GM19467 (cell line): ENCODE measurements at regions not wholly inside any gene's neighbourhood (a gene's known extent, or its start where the extent isn't known, plus 50 kb on each side); places are given as distances from the start of the nearest gene placed in this dataset.

ENCODE experiments used
- ATAC-seq: cut with Tn5 transposase; IDR thresholded peaks from one replicate; pipeline ENCODE4 v1.9.1; 2021; ENCODE audit warnings: mild to moderate bottlenecking, moderate library complexity; ENCODE audit not compliant: unreplicated experiment

DNA sequence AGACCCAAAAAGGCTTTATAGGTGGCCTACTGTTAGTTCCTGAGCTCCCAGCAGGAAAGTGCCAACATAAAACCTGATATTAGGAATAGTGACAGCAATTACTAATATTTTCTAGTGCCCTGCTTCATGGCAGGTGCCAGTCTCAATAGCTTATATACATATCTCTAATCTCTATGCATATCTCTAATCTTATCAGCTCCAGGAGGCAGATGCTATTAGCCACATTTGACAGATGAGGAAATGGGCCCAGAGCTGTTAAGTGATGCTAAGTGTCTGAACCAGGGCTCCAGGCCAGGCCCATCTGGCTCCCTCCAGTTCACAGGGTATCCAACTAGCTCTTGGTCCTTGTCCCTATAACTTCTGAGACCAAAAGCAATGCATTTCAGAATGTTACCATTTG, 142.5 kb downstream of the CHIC2 start:
- no peak for ATAC-seq

DNA sequence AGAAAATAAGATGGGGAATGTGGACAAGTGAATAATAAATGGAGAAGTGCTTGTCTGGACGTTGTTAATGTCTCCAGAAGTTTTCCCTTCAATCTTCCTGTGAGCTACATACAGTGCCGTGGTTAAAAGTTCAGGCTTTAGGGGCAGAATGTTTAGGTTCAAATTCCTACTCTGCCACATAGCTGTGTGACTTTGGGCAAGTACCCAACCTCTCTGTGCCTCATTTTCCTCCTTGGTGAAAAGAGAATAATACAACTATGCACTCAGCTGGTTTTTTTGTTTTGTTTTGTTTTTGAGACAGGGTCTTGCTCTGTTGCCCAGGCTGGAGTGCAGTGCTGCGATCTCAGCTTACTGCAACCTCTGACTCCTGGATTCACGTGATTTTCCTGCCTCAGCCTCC, 143.5 kb downstream of the CHIC2 start:
- no peak for ATAC-seq

DNA sequence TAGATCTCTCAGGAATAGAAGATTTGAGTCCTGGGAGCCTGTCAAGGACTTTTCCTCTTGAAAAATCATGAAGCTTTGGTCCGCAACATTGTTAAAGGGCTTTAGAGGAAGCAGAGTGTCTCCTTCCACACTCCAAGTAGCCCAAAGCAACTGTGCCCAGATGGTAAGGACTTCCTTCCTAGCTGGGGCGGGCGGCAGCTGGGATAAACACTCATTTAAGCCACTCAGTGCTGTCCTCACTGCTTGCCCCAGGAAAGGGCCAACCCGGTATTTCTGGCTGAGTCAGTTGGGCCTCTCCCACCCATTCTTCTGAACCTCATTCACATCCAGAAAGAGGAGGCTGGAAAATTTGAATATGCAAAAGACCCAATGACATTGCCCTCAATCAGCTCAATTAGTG, 144.3 kb downstream of the CHIC2 start:
- no peak for ATAC-seq

DNA sequence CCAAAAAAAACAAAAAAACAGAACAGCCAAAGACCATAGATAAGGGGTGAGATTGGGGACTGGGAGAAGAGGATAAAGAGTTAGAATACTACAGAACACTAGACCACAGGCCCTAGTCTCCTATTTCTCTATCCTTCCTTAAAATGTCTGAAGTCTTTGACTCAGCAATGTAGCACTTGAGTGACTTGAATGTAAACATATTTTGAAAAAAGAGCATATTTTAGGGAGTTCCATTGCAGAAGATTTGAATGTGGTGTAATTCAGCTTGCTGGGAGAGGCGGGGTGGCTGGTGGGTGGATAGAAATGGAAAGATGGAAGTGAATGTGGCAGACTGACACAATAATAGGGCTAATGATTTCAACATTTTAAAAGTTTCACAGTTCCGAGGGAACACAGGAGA, 144.9 kb downstream of the CHIC2 start:
- ATAC-seq = no peak

DNA sequence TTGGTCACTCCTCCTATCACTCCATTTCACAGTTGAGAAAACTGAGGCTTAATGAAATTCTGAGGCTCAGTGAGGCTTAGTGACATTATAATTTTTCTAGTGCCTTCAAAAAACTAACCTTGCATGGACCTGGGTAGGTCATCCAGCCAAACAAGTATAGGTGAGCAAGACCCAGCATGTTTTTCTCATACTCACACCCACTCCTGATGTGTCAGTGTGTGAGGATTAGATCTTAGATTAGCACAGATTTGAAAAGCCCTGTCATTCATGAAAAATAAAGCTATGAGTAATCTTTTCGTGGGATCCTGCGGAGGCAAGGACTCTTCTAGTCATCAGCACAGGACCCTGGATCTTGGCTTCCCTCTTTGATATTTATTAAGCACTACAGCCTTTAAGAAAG, 146.7 kb downstream of the CHIC2 start:
- no peak for ATAC-seq

DNA sequence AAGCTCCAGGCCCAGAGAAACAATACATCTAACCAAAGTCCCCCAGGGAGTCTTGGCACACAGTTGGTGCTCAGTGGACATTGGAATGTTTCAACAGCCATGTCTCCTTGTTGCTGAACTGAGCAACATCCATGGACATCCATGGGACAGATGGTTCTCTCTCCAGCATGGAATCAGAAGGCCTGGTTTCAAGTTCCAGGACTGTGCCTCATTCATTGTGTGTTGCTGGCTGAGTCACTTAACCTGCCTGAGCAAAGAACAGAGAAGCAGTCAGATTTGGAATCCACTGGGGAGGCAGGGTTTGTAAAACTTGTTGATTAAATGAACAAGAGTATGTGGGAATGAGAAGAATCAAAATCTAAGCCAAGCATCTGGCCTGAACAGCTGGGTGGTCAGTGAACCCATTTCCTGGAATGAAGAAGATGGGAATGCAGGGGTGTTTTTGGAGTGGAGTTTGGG, 147.9 kb downstream of the CHIC2 start:
- ATAC-seq = no peak

DNA sequence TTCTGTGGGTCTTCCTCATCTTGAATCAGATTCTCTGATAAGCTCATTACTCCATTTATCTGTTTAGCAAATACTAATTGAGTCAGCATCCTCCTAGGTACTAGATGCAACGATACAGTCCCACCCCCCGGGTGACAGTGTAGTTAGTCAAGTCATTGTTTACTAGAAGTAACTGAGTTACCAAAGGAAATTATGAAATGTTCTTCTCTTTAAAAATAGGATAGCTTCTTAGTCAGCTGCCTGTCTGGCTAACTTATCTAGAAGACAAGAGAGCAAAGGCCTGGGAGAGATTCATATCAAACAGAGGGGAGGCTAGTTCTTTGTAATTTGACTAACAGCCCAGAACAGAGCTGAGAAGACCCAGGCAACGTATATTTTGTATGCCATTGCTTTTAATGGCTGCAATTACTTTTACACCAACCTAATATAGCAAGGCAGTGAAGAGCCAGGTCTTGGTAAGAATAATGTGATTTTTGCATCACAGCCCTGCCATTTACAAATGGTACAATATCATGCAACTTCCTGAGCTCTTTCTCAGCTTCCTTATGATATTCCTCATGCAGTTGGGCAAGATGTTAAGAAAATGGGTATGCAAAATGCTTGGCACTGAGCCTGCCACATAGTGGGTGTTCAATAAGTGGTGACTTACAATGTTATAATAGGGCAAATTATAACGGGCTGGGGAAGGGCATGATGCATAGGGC, 149.9 kb downstream of the CHIC2 start:
- ATAC-seq = no peak

DNA sequence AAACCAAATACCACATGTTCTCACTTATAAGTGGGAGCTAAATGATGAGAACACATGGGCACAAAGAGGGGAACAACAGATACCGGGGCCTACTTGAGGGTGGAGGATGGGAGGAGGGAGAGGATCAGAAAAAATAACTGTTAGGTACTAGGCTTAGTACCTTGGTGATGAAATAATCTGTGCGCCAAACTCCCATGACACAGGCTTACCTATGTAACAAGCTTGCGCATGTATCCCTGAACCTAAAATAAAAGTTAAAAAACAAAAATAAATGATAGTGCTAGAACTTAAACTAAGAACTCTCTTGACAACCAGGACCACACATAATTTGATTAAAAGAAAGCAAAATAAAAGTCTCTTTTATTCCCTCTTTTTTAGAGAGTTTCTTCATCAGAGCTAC, 150.6 kb downstream of the CHIC2 start:
- ATAC-seq = no peak

DNA sequence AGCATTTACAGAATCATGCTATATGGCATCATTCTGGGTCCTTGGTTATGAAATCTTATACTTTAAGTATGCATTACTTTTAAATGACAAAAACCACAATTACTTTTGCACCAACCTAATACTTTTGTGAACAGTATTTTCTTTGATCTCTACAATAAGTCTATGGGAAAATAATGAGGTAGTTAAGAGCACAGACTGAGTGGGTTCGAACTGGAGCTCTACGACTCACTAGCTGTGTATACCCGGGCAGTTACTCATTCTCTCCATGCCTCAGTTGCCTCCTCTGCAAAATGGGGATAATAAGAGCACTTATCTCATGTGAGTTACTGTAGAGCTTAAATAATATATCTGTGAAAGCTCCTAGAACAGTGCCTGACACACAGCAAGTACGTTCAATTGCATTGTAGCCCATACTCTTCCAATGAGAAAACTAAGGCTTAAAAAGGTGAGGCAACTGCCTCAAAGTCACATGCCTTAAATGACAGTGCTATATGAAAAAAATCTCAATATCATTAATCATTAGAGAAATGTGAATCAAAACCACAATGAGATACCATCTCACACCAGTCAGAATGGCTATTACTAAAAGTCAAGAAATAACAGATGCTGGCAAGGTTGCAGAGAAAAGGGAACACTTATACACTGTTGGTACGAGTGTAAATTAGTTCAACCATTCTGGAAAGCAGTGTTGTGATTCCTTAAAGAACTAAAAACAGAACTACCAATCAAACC, 151.5 kb downstream of the CHIC2 start:
- ATAC-seq = no peak

DNA sequence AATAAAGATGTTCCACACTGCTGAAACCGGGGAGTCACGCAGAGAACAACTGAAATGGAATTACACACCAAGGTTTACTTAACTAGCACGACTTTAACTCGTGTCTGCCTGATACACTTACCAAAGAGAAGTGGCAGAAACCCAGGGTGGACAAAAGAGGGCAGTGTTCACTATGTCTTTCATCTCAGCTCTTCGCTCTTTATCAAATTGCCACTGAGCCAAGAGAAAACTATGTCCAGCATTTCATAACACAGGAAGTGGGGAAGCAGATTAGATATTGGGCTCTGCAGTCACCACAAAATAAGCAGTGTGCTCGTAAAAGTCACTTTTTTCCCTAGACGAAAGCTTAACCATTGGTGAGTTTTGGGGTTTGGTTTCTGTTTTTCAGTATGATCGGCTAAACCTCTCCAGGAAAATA, 155.7 kb downstream of the CHIC2 start:
- ATAC-seq = no peak

DNA sequence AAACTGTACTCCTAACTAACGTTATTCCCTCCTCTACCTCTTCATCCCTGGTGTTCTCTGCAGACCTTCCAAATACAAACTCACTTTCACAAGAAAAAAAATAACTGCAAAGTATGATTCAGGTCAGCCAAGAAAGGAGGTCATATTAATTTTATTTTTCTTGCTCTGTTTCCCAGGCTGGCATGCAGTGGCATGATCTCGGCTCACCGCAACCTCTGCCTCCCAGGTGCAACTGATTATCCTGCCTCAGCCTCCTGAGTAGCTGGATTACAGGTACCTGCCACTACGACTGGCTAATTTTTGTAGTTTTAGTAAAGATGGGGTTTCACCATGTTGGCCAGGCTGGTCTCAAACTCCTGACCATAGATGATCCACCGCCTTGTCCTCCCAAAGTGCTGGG, 156.6 kb downstream of the CHIC2 start:
- no peak for ATAC-seq

DNA sequence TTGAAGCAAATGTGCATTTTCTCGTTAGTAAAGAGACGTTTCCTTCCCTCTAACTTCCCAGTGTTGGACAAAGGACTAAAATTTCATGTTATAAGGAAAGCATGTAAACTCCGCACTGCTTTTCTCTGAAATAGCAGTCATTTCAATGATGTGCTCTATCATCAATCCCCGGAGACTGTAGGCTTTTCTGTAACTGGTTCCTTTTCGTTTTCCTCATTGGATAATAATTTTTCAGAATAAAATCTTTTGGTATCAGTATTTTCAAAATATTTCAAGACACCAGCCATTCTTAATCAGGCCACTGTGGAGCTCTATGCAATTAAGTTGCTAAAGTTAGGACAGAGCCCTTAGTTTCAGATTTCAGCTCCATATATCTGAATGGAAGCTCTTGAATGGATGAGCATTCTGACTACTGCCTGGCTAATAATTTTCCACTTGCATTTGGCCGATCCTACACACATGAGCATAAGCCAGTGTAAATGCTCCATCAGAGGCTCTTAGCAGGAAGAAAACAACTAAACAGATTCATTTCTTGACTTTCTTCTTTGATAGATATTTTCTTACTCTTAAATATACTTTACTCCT, 157.7 kb downstream of the CHIC2 start:
- ATAC-seq = no peak

DNA sequence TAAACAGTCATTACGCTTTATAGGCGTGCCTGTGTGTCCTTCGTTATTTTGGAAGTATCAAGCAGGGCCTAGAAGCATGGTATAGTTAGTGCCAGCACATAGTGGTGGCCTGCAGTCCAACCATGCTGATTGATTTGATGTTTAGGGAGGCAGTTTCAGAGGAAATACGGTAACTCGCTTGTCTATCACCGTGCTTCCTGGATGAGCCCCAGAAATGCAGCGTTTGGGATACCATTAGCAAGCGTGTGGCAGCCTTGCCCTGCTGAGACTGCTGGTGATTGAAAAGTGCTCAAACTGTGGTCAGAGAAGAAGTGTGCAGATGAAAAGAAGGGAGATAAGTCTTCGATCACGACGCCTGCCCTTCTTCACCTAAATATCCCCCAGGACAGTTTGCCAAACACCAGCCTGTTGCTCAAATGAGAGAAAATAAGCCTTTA, 158.4 kb downstream of the CHIC2 start:
- peak; percentile 51 for ATAC-seq

DNA sequence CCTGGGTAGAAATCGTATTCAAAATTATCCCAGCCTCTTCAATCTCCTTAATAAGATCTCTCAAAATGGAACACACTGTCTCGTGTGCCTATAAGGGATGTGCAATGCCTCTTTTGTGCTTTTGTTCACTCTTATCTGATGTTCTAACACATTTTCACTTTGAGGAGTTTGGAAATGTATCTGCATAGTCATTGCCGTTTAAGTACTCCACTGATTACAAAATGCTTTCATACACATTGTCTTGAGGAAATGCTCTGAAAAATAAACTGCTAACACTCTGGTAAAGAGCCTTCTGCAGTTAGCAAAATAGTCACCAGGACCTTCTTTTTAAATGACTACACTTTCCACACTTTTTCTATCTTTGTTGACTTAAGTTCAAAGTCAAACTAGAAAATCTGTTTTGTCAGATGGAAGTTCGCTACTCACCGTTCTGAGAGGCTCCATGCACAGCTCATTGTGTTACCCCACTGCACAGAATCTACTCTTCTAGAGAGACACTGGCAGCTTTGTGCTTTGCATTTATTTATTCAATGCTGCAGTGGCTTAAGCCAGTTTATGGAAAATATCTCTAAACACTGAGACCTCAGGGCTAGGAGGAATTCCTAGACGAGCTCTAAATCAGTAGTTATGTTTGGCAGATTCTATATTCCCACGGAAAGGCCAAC, 159.0 kb downstream of the CHIC2 start:
- ATAC-seq = no peak

DNA sequence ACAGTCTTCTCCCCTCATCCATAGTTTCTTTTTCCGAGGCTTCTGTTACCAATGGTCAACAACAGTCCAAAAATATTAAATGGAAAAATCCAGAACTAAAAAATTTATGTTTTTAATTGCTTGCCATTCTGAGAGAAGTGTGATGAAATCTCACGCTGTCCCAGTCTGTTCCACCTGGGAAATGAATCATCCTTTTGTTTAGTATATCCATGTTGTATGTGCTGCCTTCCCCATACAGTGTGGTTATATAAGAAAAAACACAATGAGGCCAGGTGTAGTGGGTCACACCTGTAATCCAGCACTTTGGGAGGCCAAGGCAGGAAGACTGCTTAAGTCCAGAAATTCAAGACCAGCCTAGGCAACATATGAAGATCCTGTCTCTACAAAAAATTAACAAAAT, 161.6 kb downstream of the CHIC2 start:
- no peak for ATAC-seq

DNA sequence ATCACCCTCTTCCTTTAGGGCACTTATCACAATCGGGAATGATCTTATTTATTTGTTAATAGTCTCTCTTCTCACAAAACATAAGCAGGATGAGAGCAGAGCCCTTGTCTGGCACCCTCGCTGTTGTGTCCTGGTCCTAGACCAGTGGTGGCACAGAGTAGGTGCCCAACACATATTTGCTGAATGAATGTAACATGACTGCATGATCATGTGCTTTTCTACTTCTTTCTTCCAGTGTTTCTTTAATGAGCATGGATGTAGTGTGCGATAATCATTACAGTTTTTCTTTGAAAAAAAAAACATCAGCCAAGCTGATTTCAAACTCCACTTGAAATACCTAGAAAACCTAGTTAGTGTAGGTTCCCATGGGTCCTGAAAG, 164.1 kb downstream of the CHIC2 start:
- ATAC-seq = no peak

DNA sequence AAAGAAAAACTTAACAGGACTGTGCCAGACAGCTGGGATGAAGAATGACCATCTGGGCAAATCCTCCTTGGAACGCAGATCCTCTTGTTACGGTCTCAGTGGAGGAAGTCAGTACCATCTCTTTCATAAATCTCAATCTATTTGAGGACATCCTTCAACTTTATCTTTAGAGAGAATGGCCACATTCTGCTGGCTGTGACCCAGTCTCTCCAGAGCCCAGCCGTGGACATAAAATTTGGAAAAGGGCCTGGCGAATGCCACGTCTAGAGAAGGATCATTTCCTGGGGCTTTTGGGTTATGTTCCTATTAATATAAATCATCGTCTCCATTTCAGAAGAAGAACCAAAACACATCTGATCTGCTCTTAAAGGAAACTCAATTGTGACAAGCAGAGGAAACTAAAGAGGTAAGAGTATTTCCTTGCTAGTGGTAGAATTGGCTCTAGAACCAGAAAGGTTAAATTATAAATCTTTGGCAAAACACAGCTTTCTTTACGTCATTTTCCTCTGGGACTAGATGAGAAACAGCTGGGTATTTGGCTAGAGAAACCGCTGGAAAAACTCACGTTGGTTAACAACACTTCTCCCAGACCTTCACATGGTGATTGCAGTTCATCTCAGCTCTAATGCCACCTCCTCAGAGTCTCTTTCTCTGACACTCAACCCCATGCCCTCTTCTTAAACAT, 164.7 kb downstream of the CHIC2 start:
- no peak for ATAC-seq

DNA sequence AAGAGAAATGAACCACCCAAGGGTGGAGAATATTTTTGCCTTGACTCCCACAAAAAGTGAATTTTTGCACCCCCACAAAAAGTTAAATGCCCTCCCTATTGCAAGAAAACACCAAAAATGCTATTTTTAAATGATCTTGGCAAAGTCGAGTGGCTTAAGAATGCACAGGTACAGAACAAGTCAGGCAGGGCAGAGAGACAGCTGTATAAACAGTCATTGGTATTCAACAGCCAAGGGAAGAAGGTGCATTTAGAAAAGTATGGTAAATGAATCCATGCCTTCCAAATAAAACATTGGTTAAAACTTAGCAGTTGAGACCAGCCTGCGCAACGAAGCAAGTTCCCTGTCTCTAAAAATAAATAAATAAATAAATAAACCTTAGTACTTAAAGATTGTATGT, 169.3 kb downstream of the CHIC2 start:
- no peak for ATAC-seq

DNA sequence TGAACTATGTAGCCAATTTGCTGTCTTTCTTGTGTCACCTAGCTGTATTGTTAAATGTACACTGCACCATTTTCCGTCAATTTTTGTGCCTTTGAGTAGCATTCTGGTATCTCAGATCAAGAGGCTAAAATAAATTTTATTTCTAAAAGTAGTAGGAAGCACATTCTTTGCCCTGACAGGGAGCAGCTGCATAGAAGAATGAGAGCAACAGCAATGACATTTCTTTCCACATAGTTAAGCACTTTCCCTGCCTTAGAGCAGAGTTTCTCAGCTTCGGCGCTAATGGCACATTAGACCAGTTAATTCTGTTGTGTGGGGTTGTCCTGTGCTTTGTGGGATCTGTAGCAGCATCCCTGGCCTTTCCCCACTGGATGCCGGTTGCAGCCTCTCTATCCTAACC, 173.9 kb downstream of the CHIC2 start:
- no peak for ATAC-seq

DNA sequence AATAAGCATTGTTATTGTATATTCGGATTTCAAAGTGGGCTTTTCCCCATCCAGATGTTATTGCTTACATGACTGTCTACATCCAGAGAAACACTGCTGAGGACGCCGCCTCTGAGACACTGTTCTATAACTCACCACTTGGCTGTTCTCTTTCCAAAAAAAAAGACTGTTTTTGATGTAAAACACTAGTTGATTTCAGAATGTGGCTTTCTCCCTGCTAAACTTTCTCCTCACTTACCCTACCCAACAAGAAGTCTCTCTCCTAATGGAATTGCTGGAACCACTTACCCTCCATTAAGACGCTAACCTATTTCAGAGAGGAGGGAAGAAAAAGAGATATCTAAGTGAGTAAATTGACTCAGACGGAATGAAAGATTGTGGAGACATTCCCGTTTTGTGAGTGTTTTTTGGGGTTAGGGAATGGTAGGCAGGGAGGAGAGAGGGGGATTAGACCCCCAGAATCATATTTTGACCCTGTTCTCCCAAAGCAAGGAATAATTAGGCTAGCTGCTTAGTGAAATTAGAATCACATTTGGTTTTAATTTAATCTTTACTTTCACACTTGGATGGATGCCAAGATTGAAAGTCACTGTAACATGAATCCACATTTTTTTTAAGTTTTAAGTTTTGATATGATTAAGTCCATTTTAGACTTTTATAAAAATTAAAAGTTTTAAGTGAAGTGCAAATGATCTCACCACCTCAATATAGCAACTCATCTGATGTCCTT, 174.9 kb downstream of the CHIC2 start:
- no peak for ATAC-seq
